ENCODE measurements at regions not wholly inside any gene's neighbourhood (a gene's known extent, or its start where the extent isn't known, plus 50 kb on each side); places are given as distances from the start of the nearest gene placed in this dataset.
"Not testable (repeated sequence)": the region's sequence is repeated elsewhere in the genome, so short reads cannot be mapped to it uniquely, and the experiment has no call there.

GRCh38 chr21:22377795-22378194 is 1379.6 kb downstream of the NCAM2 start:
- not testable (repeated sequence) for TF ChIP-seq CTCF (conservative IDR thresholded peaks at IDR 0.05 in 1 of 2, IDR thresholded peaks at IDR 0.05 in 1 of 2; ENCODE audit: extremely low read depth in 1 of 2, insufficient read depth in 1 of 2, low read depth in 1 of 2, low read length in 2 of 2); EZH2 (IDR thresholded peaks at IDR 0.05; ENCODE audit: borderline replicate concordance, low read length)

All from mammary epithelial cell (primary cell).